PC-9 (cell line): ENCODE measurements at regions not wholly inside any gene's neighbourhood (a gene's known extent, or its start where the extent isn't known, plus 50 kb on each side); places are given as distances from the start of the nearest gene placed in this dataset.

Experiments used
- EZH2 ChIP-seq: fragments of 200-600 bp; sonication (generic); IDR thresholded peaks from 2 replicates; pipeline ENCODE4 v1.8.0; 2017; ENCODE audit warnings: antibody characterized with exemption, low read depth
- TF ChIP-seq, protein P1 (sequence below): fragments of 200-600 bp; sonication (generic); conservative IDR thresholded peaks from 2 replicates; pipeline ENCODE4 v1.6.1; 2017; ENCODE audit warnings: mixed run types, antibody characterized with exemption, mild to moderate bottlenecking, moderate library complexity

DNA sequence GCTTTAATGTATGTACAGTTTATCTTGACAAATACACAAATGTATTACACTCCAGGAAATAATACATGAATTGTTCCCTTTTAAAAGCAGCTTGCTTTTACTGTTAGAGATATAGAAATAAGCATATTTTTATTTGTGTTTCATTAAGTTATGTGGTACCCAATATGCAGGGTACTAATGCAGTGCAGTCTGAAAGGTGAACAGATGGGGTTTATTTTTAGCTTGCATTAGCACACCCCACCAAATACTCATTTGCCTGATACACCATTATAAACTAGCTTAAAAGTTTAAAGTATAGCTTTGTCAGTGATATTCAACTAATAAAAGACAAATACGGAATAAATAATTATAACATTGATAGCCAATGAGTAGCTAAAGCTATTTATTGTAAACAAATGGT is 394.7 kb upstream of the ZNF804A start:
- TF ChIP-seq, protein P1, sequence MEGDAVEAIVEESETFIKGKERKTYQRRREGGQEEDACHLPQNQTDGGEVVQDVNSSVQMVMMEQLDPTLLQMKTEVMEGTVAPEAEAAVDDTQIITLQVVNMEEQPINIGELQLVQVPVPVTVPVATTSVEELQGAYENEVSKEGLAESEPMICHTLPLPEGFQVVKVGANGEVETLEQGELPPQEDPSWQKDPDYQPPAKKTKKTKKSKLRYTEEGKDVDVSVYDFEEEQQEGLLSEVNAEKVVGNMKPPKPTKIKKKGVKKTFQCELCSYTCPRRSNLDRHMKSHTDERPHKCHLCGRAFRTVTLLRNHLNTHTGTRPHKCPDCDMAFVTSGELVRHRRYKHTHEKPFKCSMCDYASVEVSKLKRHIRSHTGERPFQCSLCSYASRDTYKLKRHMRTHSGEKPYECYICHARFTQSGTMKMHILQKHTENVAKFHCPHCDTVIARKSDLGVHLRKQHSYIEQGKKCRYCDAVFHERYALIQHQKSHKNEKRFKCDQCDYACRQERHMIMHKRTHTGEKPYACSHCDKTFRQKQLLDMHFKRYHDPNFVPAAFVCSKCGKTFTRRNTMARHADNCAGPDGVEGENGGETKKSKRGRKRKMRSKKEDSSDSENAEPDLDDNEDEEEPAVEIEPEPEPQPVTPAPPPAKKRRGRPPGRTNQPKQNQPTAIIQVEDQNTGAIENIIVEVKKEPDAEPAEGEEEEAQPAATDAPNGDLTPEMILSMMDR, result no peak
- no peak for TF ChIP-seq EZH2
